Spleen (tissue), 11 donors: ENCODE measurements at regions not wholly inside any gene's neighbourhood (a gene's known extent, or its start where the extent isn't known, plus 50 kb on each side); places are given as distances from the start of the nearest gene placed in this dataset.

Experiments
- DNase-seq: peaks from one replicate; pipeline ENCODE4 v3.0.0-alpha.2; 2020
- H3K27ac ChIP-seq, 8 donors: fragments of 200-600 bp; sonication (generic) in 7 of 8; 1 replicate in 4 of 8; 2 replicates in 4 of 8; pipeline versions ENCODE4 v1.5.0 to v1.8.0; 2016 to 2021; ENCODE audit warnings: inconsistent platforms in 4 of 8, mild to moderate bottlenecking in 4 of 8, moderate library complexity in 1 of 8
- H3K27me3 ChIP-seq, 7 donors: fragments of 200-600 bp; sonication (generic) in 6 of 7; replicated peaks in 1 of 7; 1 replicate in 4 of 7; 2 replicates in 3 of 7; pipeline versions ENCODE4 v1.5.0 to v1.8.0; 2016 to 2021; ENCODE audit warnings: inconsistent platforms in 3 of 7, mild to moderate bottlenecking in 1 of 7
- H3K36me3 ChIP-seq, 6 donors: fragments of 200-600 bp; sonication (generic) in 5 of 6; 1 replicate in 4 of 6; 2 replicates in 2 of 6; pipeline versions ENCODE4 v1.5.0 to v1.8.0; 2016 to 2021; ENCODE audit warnings: inconsistent platforms in 2 of 6
- H3K4me1 ChIP-seq, 6 donors: fragments of 200-600 bp; sonication (generic) in 5 of 6; 1 replicate in 3 of 6; 2 replicates in 3 of 6; pipeline versions ENCODE4 v1.5.0 to v1.8.0; 2016 to 2021; ENCODE audit warnings: inconsistent platforms in 3 of 6
- H3K4me3 ChIP-seq, 8 donors: fragments of 200-600 bp; sonication (generic) in 7 of 8; 1 replicate in 4 of 8; 2 replicates in 4 of 8; pipeline versions ENCODE4 v1.5.0 to v1.8.0; 2016 to 2021; ENCODE audit warnings: inconsistent platforms in 4 of 8, mild to moderate bottlenecking in 4 of 8, moderate library complexity in 2 of 8
- H3K9me3 ChIP-seq, 8 donors: fragments of 200-600 bp; sonication (generic) in 7 of 8; 1 replicate in 4 of 8; 2 replicates in 4 of 8; pipeline versions ENCODE4 v1.5.0 to v1.8.0; 2016 to 2021; ENCODE audit warnings: inconsistent platforms in 4 of 8
- CTCF ChIP-seq, 11 experiments: fragments of 200-600 bp in 7 of 11; fragments of 450-650 bp in 4 of 11; sonication (generic) in 4 of 11; IDR thresholded peaks in 8 of 11; conservative IDR thresholded peaks in 3 of 11; 1 replicate in 7 of 11; 2 replicates in 4 of 11; pipeline versions ENCODE4 v1.4.0 to v1.8.0; 2016 to 2021; ENCODE audit warnings: antibody characterized with exemption in 11 of 11, inconsistent platforms in 4 of 11, mild to moderate bottlenecking in 1 of 11
- POLR2A ChIP-seq, 3 donors: fragments of 450-650 bp; IDR thresholded peaks; one replicate each; pipeline ENCODE4 v1.5.1; 2017; ENCODE audit warnings: antibody characterized with exemption in 3 of 3, mild to moderate bottlenecking in 1 of 3
- POLR2AphosphoS5 ChIP-seq, 3 donors: sonication (generic); formaldehyde crosslinking; IDR thresholded peaks; one replicate each; pipeline ENCODE4 v1.5.1; 2017; ENCODE audit warnings: antibody characterized with exemption in 3 of 3
- WGBS, 5 donors: extraction: QIAGEN DNeasy Blood & Tissue Kit in 3 of 5; methylation state at CpG; one replicate each; pipeline versions ENCODE4 v1.1.5 to v1.1.7; 2013 to 2018; 5-methylcytosine and 5-hydroxymethylcytosine counted together
- intact Hi-C: fragments of 100-400 bp; cut with DNase I; formaldehyde crosslinking; loops from one replicate; pipeline ENCODE4 v1.15.0; 2023; ENCODE audit warnings: low total_unique reads
- donor health status: healthy with polysubstance abuse.
- donor health status: DM: no; HTN: no; CAD: no; lungs with moderate emphysema.
- donor health status: DM: no; HTN: no; CAD: no.
- donor health status: Bipolar disorder and iron deficiency.
- donor health status: healthy.
- donor health status: DM: no; HTN: no; CAD: no.
- donor health status: DM: yes; HTN: yes; CAD: no.

GRCh38 chr3:190173426-190173825, 52.7 kb upstream of the P3H2 start:
- 60 to 84% (median 78%) methylated on average over 1 of the region's 1 CpG for WGBS, 5 donors
- H3K4me1 ChIP-seq: peaks cover 0 to 22% (median 6%) of the 10 kb centered on the region in 6 donors
- intact Hi-C loops: no loop called here
- H3K27ac ChIP-seq: no peak overlapping the region
- no peaks in the 10 kb centered on the region for H3K36me3 ChIP-seq
- DNase-seq: no peak
- no peaks in the 10 kb centered on the region for H3K27me3 ChIP-seq
- H3K9me3 ChIP-seq: no peaks in the 10 kb centered on the region
- TF ChIP-seq CTCF (IDR thresholded peaks at IDR 0.05 in 8 of 11, conservative IDR thresholded peaks at IDR 0.05 in 3 of 11): no peak
- no peak overlapping the region for H3K4me3 ChIP-seq

- no peaks in the 10 kb centered on the region for H3K36me3 ChIP-seq
- DNase-seq: no peak
- intact Hi-C loops: no loop called here
- H3K4me1 ChIP-seq: peaks cover 0 to 25% (median 6%) of the 10 kb centered on the region in 6 donors
- no peaks in the 10 kb centered on the region for H3K27me3 ChIP-seq
- WGBS, 5 donors: 60 to 94% (median 83%) methylated on average over 2 of the region's 2 CpGs
- TF ChIP-seq POLR2AphosphoS5 (IDR thresholded peaks at IDR 0.05): no peak
- TF ChIP-seq CTCF (IDR thresholded peaks at IDR 0.05 in 8 of 11, conservative IDR thresholded peaks at IDR 0.05 in 3 of 11): no peak
- no peak for TF ChIP-seq POLR2A (IDR thresholded peaks at IDR 0.05)
- H3K9me3 ChIP-seq: no peaks in the 10 kb centered on the region
- no peak overlapping the region for H3K27ac ChIP-seq
- H3K4me3 ChIP-seq: no peak overlapping the region
These were observed 52.1 kb upstream of the P3H2 start for GRCh38 chr3:190172751-190173150.
